Panc1 (cell line): ENCODE measurements at regions not wholly inside any gene's neighbourhood (a gene's known extent, or its start where the extent isn't known, plus 50 kb on each side); places are given as distances from the start of the nearest gene placed in this dataset.

Experiments
- ATAC-seq: fragments of 200-7000 bp; cut with Tn5 transposase; 2 replicates; pipeline ENCODE4 v1.9.1; 2020; ENCODE audit warnings: mild to moderate bottlenecking, moderate library complexity
- BruUV-seq: library from RNA; stranded (reverse); fragments of 400-500 nt; replicated peaks from 2 replicates; lab custom pipeline; 2021; lab: Mats Ljungman, UMichigan
- CTCF ChIA-PET: fragments of 300-600 bp; sonication (Branson Sonifier 250); formaldehyde crosslinking; loops from one replicate; lab custom pipeline; 2022; ENCODE audit warnings: antibody characterized with exemption; lab: Charles Lee
- POLR2A ChIA-PET: fragments of 300-600 bp; sonication (Branson Sonifier 250); formaldehyde crosslinking; loops from one replicate; lab custom pipeline; 2022; ENCODE audit warnings: antibody characterized with exemption; lab: Charles Lee
- DNase-seq: peaks from one replicate; pipeline ENCODE4 v3.0.0-alpha.2; 2010; ENCODE audit warnings: low read depth, low spot score
- H3K27ac ChIP-seq: 2 replicates; pipeline ENCODE4 v1.5.1; 2011; ENCODE audit warnings: mild to moderate bottlenecking, low read length, inconsistent platforms
- H3K27me3 ChIP-seq: fragments of 200-500 bp; sonication (Bioruptor generic); 2 replicates; pipeline ENCODE4 v1.6.0; 2014; ENCODE audit warnings: low read length, inconsistent platforms; ENCODE audit not compliant: control insufficient read depth, insufficient read depth
- H3K36me3 ChIP-seq: fragments of 200-500 bp; sonication (Bioruptor generic); 2 replicates; pipeline ENCODE4 v1.5.1; 2014; ENCODE audit warnings: inconsistent platforms, mild to moderate bottlenecking, low read length, moderate library complexity; ENCODE audit not compliant: control insufficient read depth, insufficient read depth
- H3K4me1 ChIP-seq: 2 replicates; pipeline ENCODE4 v1.5.1; 2011; ENCODE audit warnings: inconsistent platforms, mild to moderate bottlenecking, low read length, moderate library complexity; ENCODE audit not compliant: control insufficient read depth, insufficient read depth
- H3K4me3 ChIP-seq, 2 experiments: 2 replicates each; pipeline ENCODE4 v1.5.1; 2011 to 2012; ENCODE audit warnings: low read depth in 2 of 2, low read length in 2 of 2, mild to moderate bottlenecking in 2 of 2, inconsistent platforms in 1 of 2, moderate library complexity in 1 of 2
- H3K9me3 ChIP-seq: fragments of 200-500 bp; sonication (Bioruptor generic); 2 replicates; pipeline ENCODE4 v1.5.1; 2014; ENCODE audit warnings: low read depth, mild to moderate bottlenecking, inconsistent platforms, low read length, moderate library complexity; ENCODE audit not compliant: control insufficient read depth, insufficient read depth
- REST ChIP-seq, 2 experiments: IDR thresholded peaks; 2 replicates each; pipeline ENCODE4 v1.6.1; 2011 to 2012; ENCODE audit warnings: low read depth in 2 of 2, control low read depth in 1 of 2, low read length in 1 of 2, mild to moderate bottlenecking in 1 of 2, moderate library complexity in 1 of 2; ENCODE audit not compliant: insufficient read depth in 1 of 2
- SIN3A ChIP-seq: IDR thresholded peaks from 2 replicates; pipeline ENCODE4 v1.6.1; 2012; ENCODE audit warnings: low read depth, mild to moderate bottlenecking, low read length, moderate library complexity, borderline replicate concordance; ENCODE audit not compliant: insufficient read depth
- TCF7L2 ChIP-seq: IDR thresholded peaks from 2 replicates; pipeline ENCODE4 v1.6.1; 2011; ENCODE audit warnings: mild to moderate bottlenecking, low read depth, low read length, inconsistent platforms
- in situ Hi-C: cut with HindIII; loops from 2 replicates; pipeline ENCODE4 v1.10.0; 2016; ENCODE audit warnings: low sequenced_read_pairs, low pct_unique_long_range_greater_than_20kb
- intact Hi-C: fragments of 100-400 bp; cut with micrococcal nuclease; formaldehyde crosslinking; loops from one replicate; pipeline ENCODE4 v1.10.0; 2022; ENCODE audit not compliant: unreplicated experiment
- TF ChIP-seq, protein P1 (sequence below): fragments of 450-650 bp; IDR thresholded peaks from 2 replicates; pipeline ENCODE4 v1.5.1; 2017; ENCODE audit warnings: mild to moderate bottlenecking

DNA sequence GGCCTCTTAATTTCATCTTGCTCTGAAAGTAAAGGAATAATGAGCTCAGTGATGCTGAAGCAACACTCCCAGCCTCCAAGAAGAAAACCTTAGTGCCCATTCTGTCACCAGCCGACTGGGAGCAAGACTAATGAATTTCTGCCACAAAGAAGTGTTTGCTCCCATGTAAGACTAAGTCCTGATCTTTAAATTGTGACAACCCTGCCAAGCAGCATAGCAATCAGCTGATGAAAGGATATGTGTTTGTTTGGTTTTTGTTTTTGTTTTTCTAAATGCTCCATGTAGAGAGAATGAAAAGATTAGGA is 113.7 kb upstream of the PALMD start:
- ATAC-seq: no peak
- BruUV-seq: no TSS peak
- CTCF ChIA-PET: no interaction called here

GRCh38 chr1:99533909-99534637 is 111.8 kb upstream of the PALMD start:
- in situ Hi-C loops: no loop called here
- Histone ChIP-seq H3K4me3 (no peak overlapping the region), H3K36me3 (no peaks in the 10 kb centered on the region), H3K27ac (no peak overlapping the region), H3K9me3 (no peaks in the 10 kb centered on the region), H3K4me1 (no peaks in the 10 kb centered on the region), H3K27me3 (no peaks in the 10 kb centered on the region)
- no TSS peak for BruUV-seq
- intact Hi-C loops: no loop called here
- no peak for ATAC-seq
- ChIA-PET CTCF (no interaction called here), POLR2A (no interaction called here)
- no peak for TF ChIP-seq TCF7L2
- no peak for TF ChIP-seq SIN3A
- TF ChIP-seq, protein P1, sequence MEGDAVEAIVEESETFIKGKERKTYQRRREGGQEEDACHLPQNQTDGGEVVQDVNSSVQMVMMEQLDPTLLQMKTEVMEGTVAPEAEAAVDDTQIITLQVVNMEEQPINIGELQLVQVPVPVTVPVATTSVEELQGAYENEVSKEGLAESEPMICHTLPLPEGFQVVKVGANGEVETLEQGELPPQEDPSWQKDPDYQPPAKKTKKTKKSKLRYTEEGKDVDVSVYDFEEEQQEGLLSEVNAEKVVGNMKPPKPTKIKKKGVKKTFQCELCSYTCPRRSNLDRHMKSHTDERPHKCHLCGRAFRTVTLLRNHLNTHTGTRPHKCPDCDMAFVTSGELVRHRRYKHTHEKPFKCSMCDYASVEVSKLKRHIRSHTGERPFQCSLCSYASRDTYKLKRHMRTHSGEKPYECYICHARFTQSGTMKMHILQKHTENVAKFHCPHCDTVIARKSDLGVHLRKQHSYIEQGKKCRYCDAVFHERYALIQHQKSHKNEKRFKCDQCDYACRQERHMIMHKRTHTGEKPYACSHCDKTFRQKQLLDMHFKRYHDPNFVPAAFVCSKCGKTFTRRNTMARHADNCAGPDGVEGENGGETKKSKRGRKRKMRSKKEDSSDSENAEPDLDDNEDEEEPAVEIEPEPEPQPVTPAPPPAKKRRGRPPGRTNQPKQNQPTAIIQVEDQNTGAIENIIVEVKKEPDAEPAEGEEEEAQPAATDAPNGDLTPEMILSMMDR: no peak
- TF ChIP-seq REST (IDR thresholded peaks at IDR 0.05; ENCODE audit: insufficient read depth in 1 of 2, low read depth in 2 of 2, low read length in 1 of 2): no peak
- no peak for DNase-seq

More for the DNA sequence above, 113.7 kb upstream of the PALMD start:
- no peak for DNase-seq
- Histone ChIP-seq H3K36me3 (no peaks in the 10 kb centered on the region), H3K9me3 (no peaks in the 10 kb centered on the region), H3K4me3 (no peak overlapping the region), H3K4me1 (no peaks in the 10 kb centered on the region), H3K27me3 (no peaks in the 10 kb centered on the region), H3K27ac (no peak overlapping the region)
- POLR2A ChIA-PET: no interaction called here
- TF ChIP-seq REST (IDR thresholded peaks at IDR 0.05; ENCODE audit: insufficient read depth in 1 of 2, low read depth in 2 of 2, low read length in 1 of 2): no peak
- in situ Hi-C loops (no loop called here), intact Hi-C loops (no loop called here)
